ENCODE measurements at regions not wholly inside any gene's neighbourhood (a gene's known extent, or its start where the extent isn't known, plus 50 kb on each side); places are given as distances from the start of the nearest gene placed in this dataset.

DNA sequence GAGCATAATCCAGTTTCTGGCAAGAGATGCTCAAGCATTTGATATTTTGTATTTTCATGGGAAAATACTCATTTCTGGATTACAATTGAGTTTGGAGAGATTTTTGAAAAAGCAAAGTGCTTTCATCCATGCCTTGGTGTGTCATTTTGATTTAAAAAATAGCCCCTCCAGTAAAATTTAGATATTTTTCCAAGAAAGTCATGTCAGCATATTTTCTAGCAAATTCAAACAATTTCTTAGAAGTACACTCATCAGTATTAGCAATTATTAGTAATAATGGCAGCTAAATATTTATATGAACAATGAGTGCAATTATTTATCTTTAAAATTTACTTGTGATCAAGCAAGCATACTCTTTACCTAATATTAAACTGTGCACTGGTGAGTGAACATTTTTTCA, 102.2 kb upstream of the TMEM161B start:
- no peak overlapping the region for H3K4me3 ChIP-seq
- no peak overlapping the region for H3K4me2 ChIP-seq (ENCODE audit: unreplicated experiment)
- no peaks in the 10 kb centered on the region for H3K27me3 ChIP-seq (replicated peaks; ENCODE audit: insufficient read depth)
- TF ChIP-seq EZH2 (IDR thresholded peaks at IDR 0.05; ENCODE audit: insufficient read depth, poor library complexity, severe bottlenecking) (no peak), EZH2phosphoT487 (IDR thresholded peaks at IDR 0.05; ENCODE audit: insufficient read depth, low read depth) (no peak)
- H3K79me2 ChIP-seq (ENCODE audit: insufficient read depth), result no peaks in the 10 kb centered on the region
- no peaks in the 10 kb centered on the region for H3F3A ChIP-seq (ENCODE audit: insufficient read depth)
- no peaks in the 10 kb centered on the region for H3K36me3 ChIP-seq (ENCODE audit: low read depth)
- in situ Hi-C loops (cut with MboI), result no loop called here
- no peaks in the 10 kb centered on the region for H3K4me1 ChIP-seq (ENCODE audit: insufficient read depth)
- H4K20me1 ChIP-seq (ENCODE audit: insufficient read depth), result no peaks in the 10 kb centered on the region
- H3K9me3 ChIP-seq (ENCODE audit: low read depth), result no peaks in the 10 kb centered on the region
- no peaks in the 10 kb centered on the region for H3K9me2 ChIP-seq (ENCODE audit: insufficient read depth)
- no peak overlapping the region for H3K9ac ChIP-seq
- no peak for DNase-seq
- no peak overlapping the region for H3K27ac ChIP-seq
- H2AFZ ChIP-seq, result no peak overlapping the region

DNA sequence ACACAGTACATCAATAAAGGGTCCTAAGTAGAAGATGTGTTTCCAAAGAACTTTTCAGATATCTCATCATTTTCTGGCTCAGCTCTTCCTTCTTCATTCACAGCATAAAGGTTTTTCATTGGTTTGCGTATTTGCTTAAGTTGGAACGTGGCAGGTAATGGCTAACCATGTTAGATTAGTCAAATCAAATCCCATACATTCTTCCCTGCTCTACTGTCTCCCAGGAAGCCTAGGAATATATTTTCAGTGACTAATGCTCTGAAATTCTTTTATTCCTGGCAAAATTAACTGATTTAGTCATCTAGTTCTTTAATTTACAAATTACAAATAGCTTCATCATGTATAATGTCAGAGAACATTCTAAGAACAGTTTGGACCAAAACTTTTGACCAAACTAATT, 99.6 kb upstream of the TMEM161B start:
- no peaks in the 10 kb centered on the region for H3K79me2 ChIP-seq (ENCODE audit: insufficient read depth)
- no peaks in the 10 kb centered on the region for H3K27me3 ChIP-seq (replicated peaks; ENCODE audit: insufficient read depth)
- 78 to 81% methylated on average over 2 of the region's 2 CpGs for WGBS, 2 experiments (ENCODE audit: low coverage in 1 of 2, low lambda C conversion rate in 2 of 2, missing lambda C conversion rate in 2 of 2)
- in situ Hi-C loops (cut with MboI), result no loop called here
- no peak overlapping the region for H3K27ac ChIP-seq
- 0 out of 2 replicates have a peak, but pooled peaks cover 4% of the 10 kb centered on the region for H3K9me2 ChIP-seq (ENCODE audit: insufficient read depth)
- H3F3A ChIP-seq (ENCODE audit: insufficient read depth), result no peaks in the 10 kb centered on the region
- no peaks in the 10 kb centered on the region for H4K20me1 ChIP-seq (ENCODE audit: insufficient read depth)
- H2AFZ ChIP-seq, result no peak overlapping the region
- no peaks in the 10 kb centered on the region for H3K36me3 ChIP-seq (ENCODE audit: low read depth)
- DNase-seq, result no peak
- H3K9ac ChIP-seq, result no peak overlapping the region
- H3K4me1 ChIP-seq (ENCODE audit: insufficient read depth), result no peaks in the 10 kb centered on the region
- H3K4me3 ChIP-seq, result no peak overlapping the region
- TF ChIP-seq EZH2 (IDR thresholded peaks at IDR 0.05; ENCODE audit: insufficient read depth, poor library complexity, severe bottlenecking) (no peak), EZH2phosphoT487 (IDR thresholded peaks at IDR 0.05; ENCODE audit: insufficient read depth, low read depth) (no peak)
- no peaks in the 10 kb centered on the region for H3K9me3 ChIP-seq (ENCODE audit: low read depth)
- H3K4me2 ChIP-seq (ENCODE audit: unreplicated experiment), result no peak overlapping the region

DNA sequence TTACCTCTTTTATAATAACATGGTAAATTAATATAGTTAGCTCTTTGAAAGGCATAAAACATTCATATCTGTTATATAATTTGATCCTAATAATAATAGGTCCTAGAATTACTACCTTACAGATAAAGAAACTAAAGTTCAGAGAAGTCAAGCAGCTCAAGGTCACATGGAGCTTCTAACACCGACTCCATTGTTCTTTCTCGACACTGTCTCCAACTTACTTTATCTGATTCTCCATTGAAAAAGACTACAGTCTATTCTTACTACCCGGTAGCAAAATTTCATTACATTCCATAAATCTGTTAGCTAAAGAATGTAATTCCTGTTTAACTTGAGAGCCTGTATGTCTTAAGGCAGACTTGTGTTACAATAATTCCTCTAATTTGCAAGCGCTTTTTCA, 96.3 kb upstream of the TMEM161B start:
- Histone ChIP-seq H3K36me3 (ENCODE audit: low read depth) (no peaks in the 10 kb centered on the region), H3K27me3 (replicated peaks; ENCODE audit: insufficient read depth) (no peaks in the 10 kb centered on the region), H3K27ac (no peak overlapping the region), H3K79me2 (ENCODE audit: insufficient read depth) (no peaks in the 10 kb centered on the region), H3K4me1 (ENCODE audit: insufficient read depth) (no peaks in the 10 kb centered on the region), H3K9me3 (ENCODE audit: low read depth) (no peaks in the 10 kb centered on the region), H3K9me2 (ENCODE audit: insufficient read depth) (0 out of 2 replicates have a peak, but pooled peaks cover 4% of the 10 kb centered on the region), H3K4me2 (ENCODE audit: unreplicated experiment) (no peak overlapping the region), H4K20me1 (ENCODE audit: insufficient read depth) (no peaks in the 10 kb centered on the region), H3F3A (ENCODE audit: insufficient read depth) (no peaks in the 10 kb centered on the region), H3K4me3 (no peak overlapping the region), H2AFZ (no peak overlapping the region), H3K9ac (no peak overlapping the region)
- no peak for DNase-seq
- WGBS, 2 experiments (ENCODE audit: low coverage in 1 of 2, low lambda C conversion rate in 2 of 2, missing lambda C conversion rate in 2 of 2), result 62 to 69% methylated on average over 4 of the region's 4 CpGs
- TF ChIP-seq EZH2 (IDR thresholded peaks at IDR 0.05; ENCODE audit: insufficient read depth, poor library complexity, severe bottlenecking) (no peak), EZH2phosphoT487 (IDR thresholded peaks at IDR 0.05; ENCODE audit: insufficient read depth, low read depth) (no peak)
- in situ Hi-C loops (cut with MboI), result no loop called here

DNA sequence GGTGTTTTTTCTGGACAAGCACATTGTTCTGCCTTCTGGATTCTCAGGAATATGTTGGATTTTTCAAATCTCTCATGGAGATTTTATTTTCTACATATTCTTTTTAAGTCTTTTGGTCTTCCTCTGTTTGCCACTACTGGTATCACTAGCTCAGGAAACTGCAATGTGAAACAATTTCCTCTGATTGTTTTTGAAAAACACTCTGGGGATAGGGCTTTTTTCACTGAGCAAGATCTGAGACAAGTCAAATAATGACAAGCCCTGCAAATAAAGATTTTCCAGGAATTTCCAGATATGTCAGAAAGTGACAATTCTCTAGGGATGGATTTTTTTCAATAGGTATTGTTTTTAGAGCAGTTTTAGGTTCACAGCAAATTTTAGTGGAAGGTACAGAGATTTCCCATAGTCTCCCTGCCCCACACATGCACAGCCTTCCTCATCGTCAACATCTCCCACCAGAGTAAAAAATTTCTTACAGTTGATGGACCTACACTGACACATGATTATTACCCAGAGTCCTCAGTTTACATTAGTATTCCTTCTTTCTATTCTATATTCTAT, 86.9 kb upstream of the TMEM161B start:
- Histone ChIP-seq H4K20me1 (ENCODE audit: insufficient read depth) (no peaks in the 10 kb centered on the region), H3K27ac (no peak overlapping the region), H3K9me3 (ENCODE audit: low read depth) (no peaks in the 10 kb centered on the region), H3K4me1 (ENCODE audit: insufficient read depth) (no peaks in the 10 kb centered on the region), H3K9ac (no peak overlapping the region), H3K36me3 (ENCODE audit: low read depth) (no peaks in the 10 kb centered on the region), H3K4me3 (no peak overlapping the region), H3K79me2 (ENCODE audit: insufficient read depth) (no peaks in the 10 kb centered on the region), H2AFZ (no peak overlapping the region), H3K27me3 (replicated peaks; ENCODE audit: insufficient read depth) (no peaks in the 10 kb centered on the region), H3K9me2 (ENCODE audit: insufficient read depth) (no peaks in the 10 kb centered on the region), H3F3A (ENCODE audit: insufficient read depth) (no peaks in the 10 kb centered on the region), H3K4me2 (ENCODE audit: unreplicated experiment) (no peak overlapping the region)
- no peak for DNase-seq
- in situ Hi-C loops (cut with MboI), result no loop called here
- no peak for TF ChIP-seq EZH2 (IDR thresholded peaks at IDR 0.05; ENCODE audit: insufficient read depth, poor library complexity, severe bottlenecking)
- no peak for TF ChIP-seq EZH2phosphoT487 (IDR thresholded peaks at IDR 0.05; ENCODE audit: insufficient read depth, low read depth)
- WGBS, 2 experiments (ENCODE audit: low coverage in 1 of 2, low lambda C conversion rate in 2 of 2, missing lambda C conversion rate in 2 of 2), result 79 to 81% methylated on average over 1 of the region's 1 CpG

DNA sequence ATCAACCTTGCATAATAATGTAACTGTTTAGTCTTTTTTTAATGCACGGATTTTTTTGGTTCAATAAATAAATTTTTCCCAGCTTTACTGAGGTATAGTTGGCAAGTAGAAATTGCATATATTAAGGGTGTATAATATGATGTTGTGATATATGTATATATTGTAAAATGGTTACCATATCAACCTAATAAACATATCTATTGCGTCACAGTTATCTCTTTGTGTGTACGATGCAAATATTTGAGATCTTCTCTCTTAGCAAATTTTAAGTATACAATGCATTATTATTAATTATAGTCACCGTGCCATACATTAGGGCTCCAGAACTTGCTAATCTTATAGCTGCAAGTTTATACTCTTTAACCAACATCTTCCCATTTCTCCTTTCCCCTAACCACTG, 57.2 kb upstream of the TMEM161B start:
- H3K36me3 ChIP-seq (ENCODE audit: low read depth), result no peaks in the 10 kb centered on the region
- H3K27me3 ChIP-seq (replicated peaks; ENCODE audit: insufficient read depth), result no peaks in the 10 kb centered on the region
- no peak overlapping the region for H2AFZ ChIP-seq
- no peaks in the 10 kb centered on the region for H3F3A ChIP-seq (ENCODE audit: insufficient read depth)
- no peak for DNase-seq
- H3K4me1 ChIP-seq (ENCODE audit: insufficient read depth), result no peaks in the 10 kb centered on the region
- 64 to 66% methylated on average over 4 of the region's 4 CpGs for WGBS, 2 experiments (ENCODE audit: low coverage in 1 of 2, low lambda C conversion rate in 2 of 2, missing lambda C conversion rate in 2 of 2)
- no peak overlapping the region for H3K4me3 ChIP-seq
- no peaks in the 10 kb centered on the region for H4K20me1 ChIP-seq (ENCODE audit: insufficient read depth)
- H3K9me3 ChIP-seq (ENCODE audit: low read depth), result no peaks in the 10 kb centered on the region
- no peak overlapping the region for H3K4me2 ChIP-seq (ENCODE audit: unreplicated experiment)
- H3K9ac ChIP-seq, result no peak overlapping the region
- H3K27ac ChIP-seq, result no peak overlapping the region
- no peaks in the 10 kb centered on the region for H3K79me2 ChIP-seq (ENCODE audit: insufficient read depth)
- TF ChIP-seq EZH2 (IDR thresholded peaks at IDR 0.05; ENCODE audit: insufficient read depth, poor library complexity, severe bottlenecking) (no peak), EZH2phosphoT487 (IDR thresholded peaks at IDR 0.05; ENCODE audit: insufficient read depth, low read depth) (no peak)
- H3K9me2 ChIP-seq (ENCODE audit: insufficient read depth), result no peaks in the 10 kb centered on the region
- in situ Hi-C loops (cut with MboI), result no loop called here
